GM23248 (cell line): ENCODE measurements at regions not wholly inside any gene's neighbourhood (a gene's known extent, or its start where the extent isn't known, plus 50 kb on each side); places are given as distances from the start of the nearest gene placed in this dataset.

ENCODE experiments used
- DNase-seq: peaks from one replicate; pipeline ENCODE4 v3.0.0-alpha.2; 2015
- H2AFZ ChIP-seq: fragments of 200-600 bp; sonication (generic); 2 replicates; pipeline ENCODE4 v1.6.1; 2016; ENCODE audit warnings: antibody characterized with exemption
- H3F3A ChIP-seq: fragments of 200-600 bp; sonication (generic); 2 replicates; pipeline ENCODE4 v1.6.1; 2016; ENCODE audit warnings: mild to moderate bottlenecking, antibody characterized with exemption, mixed run types; ENCODE audit not compliant: insufficient read depth
- H3K27ac ChIP-seq: fragments of 200-600 bp; sonication (generic); 2 replicates; pipeline ENCODE4 v1.5.1; 2016; ENCODE audit warnings: mild to moderate bottlenecking
- H3K27me3 ChIP-seq: fragments of 200-600 bp; sonication (generic); replicated peaks from 2 replicates; pipeline ENCODE4 v1.6.1; 2016; ENCODE audit warnings: mild to moderate bottlenecking; ENCODE audit not compliant: insufficient read depth
- H3K36me3 ChIP-seq: fragments of 200-600 bp; sonication (generic); 2 replicates; pipeline ENCODE4 v1.6.1; 2016; ENCODE audit warnings: low read depth, mild to moderate bottlenecking
- H3K4me1 ChIP-seq: fragments of 200-600 bp; sonication (generic); 2 replicates; pipeline ENCODE4 v1.6.1; 2016; ENCODE audit warnings: mild to moderate bottlenecking; ENCODE audit not compliant: insufficient read depth
- H3K4me2 ChIP-seq: fragments of 200-600 bp; sonication (generic); one replicate; pipeline ENCODE4 v1.6.1; 2016; ENCODE audit warnings: mild to moderate bottlenecking; ENCODE audit not compliant: unreplicated experiment
- H3K4me3 ChIP-seq: fragments of 200-600 bp; sonication (generic); 2 replicates; pipeline ENCODE4 v1.5.1; 2016; ENCODE audit warnings: mild to moderate bottlenecking
- H3K79me2 ChIP-seq: fragments of 200-600 bp; sonication (generic); 2 replicates; pipeline ENCODE4 v1.6.1; 2016; ENCODE audit warnings: mild to moderate bottlenecking; ENCODE audit not compliant: insufficient read depth
- H3K9ac ChIP-seq: fragments of 200-600 bp; sonication (generic); 2 replicates; pipeline ENCODE4 v1.6.1; 2016; ENCODE audit warnings: mild to moderate bottlenecking
- H3K9me2 ChIP-seq: fragments of 200-600 bp; sonication (generic); 2 replicates; pipeline ENCODE4 v1.6.1; 2016; ENCODE audit warnings: mixed run types, mild to moderate bottlenecking, moderate library complexity; ENCODE audit not compliant: insufficient read depth
- H3K9me3 ChIP-seq: fragments of 200-600 bp; sonication (generic); one replicate; pipeline ENCODE4 v1.6.1; 2017; ENCODE audit warnings: low read depth
- H4K20me1 ChIP-seq: fragments of 200-600 bp; sonication (generic); 2 replicates; pipeline ENCODE4 v1.6.0; 2016; ENCODE audit not compliant: insufficient read depth
- EZH2 ChIP-seq: fragments of 200-600 bp; sonication (generic); IDR thresholded peaks from 2 replicates; pipeline ENCODE4 v1.6.1; 2018; ENCODE audit warnings: antibody characterized with exemption, mild to moderate bottlenecking; ENCODE audit not compliant: insufficient read depth, poor library complexity, severe bottlenecking
- EZH2phosphoT487 ChIP-seq: fragments of 200-600 bp; sonication (generic); IDR thresholded peaks from 2 replicates; pipeline ENCODE4 v1.6.1; 2018; ENCODE audit warnings: antibody characterized with exemption, moderate library complexity, mild to moderate bottlenecking, low read depth; ENCODE audit not compliant: insufficient read depth
- WGBS, 2 experiments: methylation state at CpG; one replicate each; pipeline ENCODE4 v1.1.6; 2015 to 2017; ENCODE audit warnings: low lambda C conversion rate in 2 of 2, low coverage in 1 of 2; ENCODE audit errors: missing lambda C conversion rate in 2 of 2; 5-methylcytosine and 5-hydroxymethylcytosine counted together
- in situ Hi-C: fragments of 300-500 bp; cut with MboI; formaldehyde crosslinking; loops from 2 replicates; pipeline ENCODE4 v1.15.0; 2020

DNA sequence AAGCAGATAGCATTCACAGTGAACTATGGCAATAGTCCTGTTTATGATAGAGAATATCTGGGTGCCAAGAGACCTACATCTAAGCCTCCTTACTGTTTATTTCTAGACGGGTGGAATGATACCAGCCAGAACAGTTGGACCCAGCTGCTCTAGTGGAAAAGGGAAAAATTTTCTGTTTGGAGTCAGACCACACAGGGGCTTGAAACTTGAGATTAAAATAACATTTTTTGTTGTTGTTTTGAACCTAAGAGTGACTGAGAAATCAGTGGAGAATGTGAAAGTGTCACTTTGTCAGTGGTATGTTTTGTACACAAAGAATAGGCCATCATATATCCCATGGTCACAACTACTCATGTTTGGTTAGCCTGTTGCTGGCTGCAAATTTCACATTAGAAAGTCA, 105.7 kb downstream of the AGTR2 start:
- H3F3A ChIP-seq, result peaks cover 3% of the 10 kb centered on the region; the same call in 1 of the 2 replicates
- no peaks in the 10 kb centered on the region for H3K9me3 ChIP-seq
- no peaks in the 10 kb centered on the region for H3K27me3 ChIP-seq
- H4K20me1 ChIP-seq, result no peaks in the 10 kb centered on the region
- in situ Hi-C loops, result no loop called here
- no peaks in the 10 kb centered on the region for H3K36me3 ChIP-seq
- H3K4me3 ChIP-seq, result no peak overlapping the region
- no peak overlapping the region for H3K27ac ChIP-seq
- no peak overlapping the region for H3K9ac ChIP-seq
- H2AFZ ChIP-seq, result no peak overlapping the region
- peaks cover 12% of the 10 kb centered on the region for H3K4me1 ChIP-seq
- WGBS, 2 experiments, result 0 to 11% methylated on average over 1 of the region's 1 CpG
- H3K9me2 ChIP-seq, result no peaks in the 10 kb centered on the region
- H3K4me2 ChIP-seq, result no peak overlapping the region
- no peak for DNase-seq
- no peaks in the 10 kb centered on the region for H3K79me2 ChIP-seq
- TF ChIP-seq EZH2phosphoT487, result no peak
- no peak for TF ChIP-seq EZH2

DNA sequence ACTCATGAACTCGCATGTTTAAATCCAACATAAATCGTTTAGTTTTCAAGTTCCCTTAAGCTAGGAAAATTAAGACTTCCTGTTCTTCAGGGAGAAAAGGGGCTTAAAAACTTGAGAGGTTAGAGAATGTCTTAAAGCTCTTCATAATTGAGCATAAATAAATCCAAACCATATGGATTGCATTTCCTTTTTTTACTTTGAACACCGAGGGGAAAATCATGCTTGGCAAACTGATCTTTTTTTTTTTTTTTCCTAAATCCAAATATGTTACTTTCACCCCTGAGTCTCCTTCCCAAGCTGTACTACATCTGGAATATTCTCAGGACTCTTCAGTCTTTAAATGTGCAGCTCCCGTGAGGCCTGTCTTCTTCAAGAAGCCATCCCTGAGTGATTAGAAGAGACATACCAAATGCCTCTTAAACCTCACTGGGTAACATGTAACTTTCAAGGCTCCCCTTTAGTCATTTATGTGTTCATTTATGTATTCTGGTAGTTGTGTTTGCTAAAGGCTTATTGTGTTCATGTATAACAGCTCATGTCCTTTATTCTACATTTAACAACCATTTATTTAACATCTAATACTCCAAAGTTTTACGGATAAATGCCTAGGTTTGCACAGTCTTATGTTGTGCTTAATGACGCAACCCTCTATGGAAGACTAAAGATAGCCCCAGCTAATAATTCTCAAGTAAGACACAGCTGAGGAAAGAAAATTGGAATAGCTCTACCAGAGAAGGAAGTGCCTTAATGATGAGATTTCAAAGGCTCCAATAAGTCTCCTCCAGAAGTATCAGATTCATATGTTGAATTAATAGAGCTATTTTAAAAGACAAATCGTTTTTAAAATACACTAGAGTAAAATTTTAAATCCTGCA, 107.0 kb downstream of the AGTR2 start:
- TF ChIP-seq EZH2phosphoT487 (no peak), EZH2 (no peak)
- 29 to 41% methylated on average over 7 of the region's 7 CpGs for WGBS, 2 experiments
- H3K27me3 ChIP-seq, result no peaks in the 10 kb centered on the region
- H3K27ac ChIP-seq, result peak overlapping the region; percentile 18; the same call in 1 of the 2 replicates
- H3K4me3 ChIP-seq, result no peak overlapping the region
- H3K36me3 ChIP-seq, result no peaks in the 10 kb centered on the region
- H3K4me1 ChIP-seq, result peaks cover 10% of the 10 kb centered on the region
- H3K4me2 ChIP-seq, result no peak overlapping the region
- peak overlapping the region; percentile 73 for H2AFZ ChIP-seq
- H4K20me1 ChIP-seq, result no peaks in the 10 kb centered on the region
- no peak overlapping the region for H3K9ac ChIP-seq
- no peaks in the 10 kb centered on the region for H3K79me2 ChIP-seq
- H3F3A ChIP-seq, result no peaks in the 10 kb centered on the region
- H3K9me3 ChIP-seq, result no peaks in the 10 kb centered on the region
- no peaks in the 10 kb centered on the region for H3K9me2 ChIP-seq
- in situ Hi-C loops, result no loop called here
- DNase-seq, result peak; percentile 13

DNA sequence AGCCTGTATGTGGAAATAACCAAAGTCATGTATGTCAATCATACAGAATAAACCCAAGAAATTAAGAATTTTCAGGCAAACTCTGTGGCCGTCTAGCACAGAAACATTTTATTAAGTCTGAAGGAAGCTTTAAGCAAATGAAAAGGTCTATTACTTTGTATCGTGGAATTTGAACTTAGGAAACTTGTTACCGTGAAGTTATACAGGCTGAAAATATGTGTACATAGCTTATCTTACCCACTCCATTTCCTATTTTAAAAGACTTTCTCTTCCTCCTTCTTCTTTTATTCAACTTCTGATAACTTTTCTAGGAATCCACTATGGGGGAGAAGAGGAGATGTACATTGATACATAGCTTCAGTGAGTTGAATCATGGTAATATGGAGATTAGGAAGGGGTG, 108.3 kb downstream of the AGTR2 start:
- Histone ChIP-seq H2AFZ (no peak overlapping the region), H3K4me1 (peaks cover 5% of the 10 kb centered on the region; the same call in 1 of the 2 replicates), H3K9me2 (no peaks in the 10 kb centered on the region), H4K20me1 (no peaks in the 10 kb centered on the region), H3K79me2 (no peaks in the 10 kb centered on the region), H3K4me3 (no peak overlapping the region), H3K27ac (no peak overlapping the region), H3K4me2 (no peak overlapping the region), H3F3A (no peaks in the 10 kb centered on the region), H3K9me3 (no peaks in the 10 kb centered on the region), H3K9ac (no peak overlapping the region), H3K36me3 (no peaks in the 10 kb centered on the region), H3K27me3 (no peaks in the 10 kb centered on the region)
- no peak for TF ChIP-seq EZH2phosphoT487
- in situ Hi-C loops, result no loop called here
- DNase-seq, result no peak
- 96 to 97% methylated on average over 3 of the region's 3 CpGs for WGBS, 2 experiments

DNA sequence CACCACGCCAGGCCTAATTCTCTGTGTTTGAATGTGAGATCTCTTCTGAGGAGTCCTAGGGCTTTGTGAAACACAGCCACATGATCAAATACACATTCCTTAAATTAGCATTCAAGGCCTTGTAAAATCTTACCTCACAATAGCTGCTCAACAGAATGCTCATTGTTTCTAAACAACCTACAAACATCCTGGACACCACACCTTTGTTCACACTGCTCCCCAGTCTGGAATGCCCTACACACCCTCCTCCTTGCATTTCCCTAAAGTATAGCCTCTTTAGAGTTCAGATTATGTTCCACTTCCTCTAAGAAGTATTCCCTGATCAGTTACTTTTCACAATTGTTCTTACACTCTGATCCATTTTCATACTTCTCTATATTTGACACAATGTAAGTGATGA, 110.6 kb downstream of the AGTR2 start:
- no peak for DNase-seq
- peaks cover 5% of the 10 kb centered on the region; the same call in 1 of the 2 replicates for H3K4me1 ChIP-seq
- WGBS, 2 experiments, result 81 to 82% methylated on average over 1 of the region's 1 CpG
- no peak overlapping the region for H3K9ac ChIP-seq
- no peaks in the 10 kb centered on the region for H3F3A ChIP-seq
- no peak overlapping the region for H3K4me3 ChIP-seq
- H4K20me1 ChIP-seq, result no peaks in the 10 kb centered on the region
- no peaks in the 10 kb centered on the region for H3K9me2 ChIP-seq
- no peaks in the 10 kb centered on the region for H3K9me3 ChIP-seq
- no peaks in the 10 kb centered on the region for H3K27me3 ChIP-seq
- H3K36me3 ChIP-seq, result no peaks in the 10 kb centered on the region
- TF ChIP-seq EZH2 (no peak), EZH2phosphoT487 (no peak)
- in situ Hi-C loops, result no loop called here
- H3K27ac ChIP-seq, result no peak overlapping the region
- no peaks in the 10 kb centered on the region for H3K79me2 ChIP-seq
- H3K4me2 ChIP-seq, result no peak overlapping the region
- H2AFZ ChIP-seq, result no peak overlapping the region

GRCh38 chrX:116282751-116283150, 112.2 kb downstream of the AGTR2 start:
- in situ Hi-C loops, result no loop called here
- Histone ChIP-seq H3K4me2 (no peak overlapping the region), H3K9me3 (no peaks in the 10 kb centered on the region), H2AFZ (no peak overlapping the region), H3K4me3 (no peak overlapping the region), H3K4me1 (peaks cover 5% of the 10 kb centered on the region; the same call in 1 of the 2 replicates), H3K9me2 (no peaks in the 10 kb centered on the region), H3K9ac (no peak overlapping the region), H3K36me3 (no peaks in the 10 kb centered on the region), H3F3A (no peaks in the 10 kb centered on the region), H3K79me2 (no peaks in the 10 kb centered on the region), H3K27me3 (no peaks in the 10 kb centered on the region), H3K27ac (no peak overlapping the region), H4K20me1 (no peaks in the 10 kb centered on the region)
- DNase-seq, result peak; percentile 15
- no peak for TF ChIP-seq EZH2
- TF ChIP-seq EZH2phosphoT487, result no peak
